ENCODE measurements at regions not wholly inside any gene's neighbourhood (a gene's known extent, or its start where the extent isn't known, plus 50 kb on each side); places are given as distances from the start of the nearest gene placed in this dataset.

- POLR2A ChIA-PET, result interaction anchor here (1.3 kb wide), 1 partner anchor 18 kb away, joined by 3 read pairs; no protein-coding TSS in a partner anchor
- no peaks in the 10 kb centered on the region for H3K36me3 ChIP-seq (ENCODE audit: insufficient read depth, low read length)
Measured at GRCh38 chr5:107023732-107024131, 647.0 kb downstream of the EFNA5 start.

GRCh38 chr5:107021575-107021974 lies 649.2 kb downstream of the EFNA5 start:
- Histone ChIP-seq H4K20me1 (ENCODE audit: insufficient read depth, low read length) (no peaks in the 10 kb centered on the region), H3K9me3 (ENCODE audit: low read length) (no peaks in the 10 kb centered on the region), H3K4me2 (ENCODE audit: low read length) (no peak overlapping the region), H3K27ac (ENCODE audit: low read depth, low read length, poor library complexity, severe bottlenecking) (no peak overlapping the region), H2AFZ (ENCODE audit: low read length) (no peak overlapping the region), H3K79me2 (ENCODE audit: insufficient read depth, low read depth, low read length) (no peaks in the 10 kb centered on the region), H3K9me2 (ENCODE audit: insufficient read depth, low read length) (no peaks in the 10 kb centered on the region), H3K4me1 (ENCODE audit: insufficient read depth, low read length, poor library complexity, severe bottlenecking) (no peaks in the 10 kb centered on the region), H3K4me3 (ENCODE audit: low read depth, low read length, poor library complexity, severe bottlenecking) (no peak overlapping the region), H3K36me3 (ENCODE audit: insufficient read depth, low read length) (no peaks in the 10 kb centered on the region)
- intact Hi-C loops (cut with micrococcal nuclease; ENCODE audit: unreplicated experiment), result no loop called here
- ChIA-PET POLR2A (no interaction called here), CTCF (ENCODE audit: unreplicated experiment) (interaction anchor here (0.6 kb wide), 1 partner anchor 85 kb away, joined by 3 read pairs; no protein-coding TSS in a partner anchor)
- DNase-seq (ENCODE audit: low spot score), result no peak
- TF ChIP-seq EZH2phosphoT487 (IDR thresholded peaks at IDR 0.05; ENCODE audit: borderline replicate concordance, low read depth, low read length), result no peak
- TF ChIP-seq CTCF (conservative IDR thresholded peaks at IDR 0.05; ENCODE audit: low read length), result no peak
- BruUV-seq (replicated peaks), result no TSS peak

More at GRCh38 chr5:107023732-107024131, 647.0 kb downstream of the EFNA5 start:
- H2AFZ ChIP-seq (ENCODE audit: low read length), result no peak overlapping the region
- no peak overlapping the region for H3K4me3 ChIP-seq (ENCODE audit: low read depth, low read length, poor library complexity, severe bottlenecking)
- H3K4me1 ChIP-seq (ENCODE audit: insufficient read depth, low read length, poor library complexity, severe bottlenecking), result no peaks in the 10 kb centered on the region
- CTCF ChIA-PET (ENCODE audit: unreplicated experiment), result no interaction called here
- H4K20me1 ChIP-seq (ENCODE audit: insufficient read depth, low read length), result no peaks in the 10 kb centered on the region
- no peak for DNase-seq (ENCODE audit: low spot score)
- no peaks in the 10 kb centered on the region for H3K9me2 ChIP-seq (ENCODE audit: insufficient read depth, low read length)
- BruUV-seq (replicated peaks), result no TSS peak
- no peak overlapping the region for H3K27ac ChIP-seq (ENCODE audit: low read depth, low read length, poor library complexity, severe bottlenecking)
- H3K79me2 ChIP-seq (ENCODE audit: insufficient read depth, low read depth, low read length), result no peaks in the 10 kb centered on the region
- no peak overlapping the region for H3K4me2 ChIP-seq (ENCODE audit: low read length)
- H3K9me3 ChIP-seq (ENCODE audit: low read length), result no peaks in the 10 kb centered on the region
- intact Hi-C loops (cut with micrococcal nuclease; ENCODE audit: unreplicated experiment), result no loop called here
- TF ChIP-seq EZH2phosphoT487 (IDR thresholded peaks at IDR 0.05; ENCODE audit: borderline replicate concordance, low read depth, low read length) (no peak), CTCF (conservative IDR thresholded peaks at IDR 0.05; ENCODE audit: low read length) (no peak)

GRCh38 chr5:107020626-107021025 lies 650.1 kb downstream of the EFNA5 start:
- no TSS peak for BruUV-seq (replicated peaks)
- CTCF ChIA-PET (ENCODE audit: unreplicated experiment), result no interaction called here

More at GRCh38 chr5:107020626-107021025, 650.1 kb downstream of the EFNA5 start:
- H3K36me3 ChIP-seq (ENCODE audit: insufficient read depth, low read length), result no peaks in the 10 kb centered on the region
- H4K20me1 ChIP-seq (ENCODE audit: insufficient read depth, low read length), result no peaks in the 10 kb centered on the region
- H3K4me2 ChIP-seq (ENCODE audit: low read length), result no peak overlapping the region
- H3K9me2 ChIP-seq (ENCODE audit: insufficient read depth, low read length), result no peaks in the 10 kb centered on the region
- H3K27ac ChIP-seq (ENCODE audit: low read depth, low read length, poor library complexity, severe bottlenecking), result no peak overlapping the region
- H3K4me3 ChIP-seq (ENCODE audit: low read depth, low read length, poor library complexity, severe bottlenecking), result no peak overlapping the region
- no peak for DNase-seq (ENCODE audit: low spot score)
- H2AFZ ChIP-seq (ENCODE audit: low read length), result no peak overlapping the region
- POLR2A ChIA-PET, result interaction anchor here (0.5 kb wide), 1 partner anchor 49 kb away, joined by 5 read pairs; no protein-coding TSS in a partner anchor
- TF ChIP-seq EZH2phosphoT487 (IDR thresholded peaks at IDR 0.05; ENCODE audit: borderline replicate concordance, low read depth, low read length) (no peak), CTCF (conservative IDR thresholded peaks at IDR 0.05; ENCODE audit: low read length) (no peak)
- intact Hi-C loops (cut with micrococcal nuclease; ENCODE audit: unreplicated experiment), result no loop called here
- H3K79me2 ChIP-seq (ENCODE audit: insufficient read depth, low read depth, low read length), result no peaks in the 10 kb centered on the region
- H3K4me1 ChIP-seq (ENCODE audit: insufficient read depth, low read length, poor library complexity, severe bottlenecking), result no peaks in the 10 kb centered on the region
- H3K9me3 ChIP-seq (ENCODE audit: low read length), result no peaks in the 10 kb centered on the region
